ENCODE measurements at regions not wholly inside any gene's neighbourhood (a gene's known extent, or its start where the extent isn't known, plus 50 kb on each side); places are given as distances from the start of the nearest gene placed in this dataset.

DNA sequence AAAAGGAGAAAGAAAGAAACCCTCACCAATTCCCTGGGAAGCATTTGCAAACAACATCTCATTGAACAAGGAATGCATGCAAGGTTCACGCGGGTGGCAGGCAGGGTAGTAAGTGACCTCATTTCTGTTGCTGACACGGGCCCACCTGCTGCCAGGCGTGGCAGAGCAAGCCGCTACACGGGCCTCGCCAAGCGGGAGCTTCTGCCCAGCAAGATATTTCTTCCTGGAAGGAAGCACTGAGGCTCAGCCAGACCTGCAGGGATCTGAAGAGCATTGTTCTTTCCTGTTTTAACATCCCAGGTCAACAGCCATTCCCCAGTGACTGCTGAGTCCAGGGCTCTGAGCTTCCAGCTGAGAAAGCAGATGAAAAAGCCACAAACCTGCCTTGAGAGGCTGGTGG is 91.9 kb upstream of the IGSF21 start:
- no peak for FAIRE-seq
- DNase-seq (ENCODE audit: insufficient read length, low spot score): no peak
- no peak for TF ChIP-seq CTCF (IDR thresholded peaks at IDR 0.05; ENCODE audit: insufficient read depth, missing control alignments)

DNA sequence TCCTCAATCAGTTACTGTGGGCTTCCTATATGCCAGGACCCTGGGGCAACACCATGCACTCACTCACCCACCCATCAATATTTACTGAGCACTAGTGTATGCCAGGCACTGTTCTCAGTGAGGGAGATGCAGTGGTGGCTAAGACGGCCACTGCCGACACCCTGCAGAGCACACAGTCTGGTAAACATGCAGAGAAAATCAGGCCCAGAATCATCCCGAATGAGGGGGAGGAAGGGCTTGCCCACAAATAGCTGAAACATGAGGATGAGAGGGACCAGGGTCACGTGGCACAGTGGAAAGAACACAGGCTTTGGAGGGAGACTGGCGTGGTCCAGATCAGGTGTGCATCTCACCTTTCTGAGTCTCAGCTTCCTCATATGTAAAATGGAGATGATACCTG is 89.2 kb upstream of the IGSF21 start:
- no peak for FAIRE-seq
- TF ChIP-seq CTCF (IDR thresholded peaks at IDR 0.05; ENCODE audit: insufficient read depth, missing control alignments): no peak
- no peak for DNase-seq (ENCODE audit: insufficient read length, low spot score)

- TF ChIP-seq CTCF (IDR thresholded peaks at IDR 0.05; ENCODE audit: insufficient read depth, missing control alignments): no peak
- DNase-seq (ENCODE audit: insufficient read length, low spot score) (no peak), FAIRE-seq (no peak)
Observed at GRCh38 chr1:18020021-18020817, 87.4 kb upstream of the IGSF21 start.

DNA sequence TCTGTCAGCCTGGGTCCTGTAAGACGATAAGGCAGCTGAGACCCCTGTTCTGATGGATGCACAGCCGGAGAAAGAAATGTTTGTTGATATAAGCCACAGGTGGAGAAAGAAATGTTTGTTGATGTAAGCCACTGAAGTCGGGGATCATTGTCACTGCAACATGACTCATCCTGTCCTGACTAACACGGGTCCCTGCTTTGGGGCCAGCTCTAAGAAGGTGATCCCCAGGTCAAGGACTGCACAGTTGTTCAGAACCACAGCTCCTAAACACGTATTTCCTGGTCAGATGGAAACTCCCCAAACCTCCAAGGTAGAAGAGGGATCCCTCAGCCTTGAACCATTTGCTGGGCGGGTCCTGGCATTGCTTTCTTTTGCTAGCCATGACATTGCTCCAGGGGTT is 86.4 kb upstream of the IGSF21 start:
- no peak for FAIRE-seq

DNA sequence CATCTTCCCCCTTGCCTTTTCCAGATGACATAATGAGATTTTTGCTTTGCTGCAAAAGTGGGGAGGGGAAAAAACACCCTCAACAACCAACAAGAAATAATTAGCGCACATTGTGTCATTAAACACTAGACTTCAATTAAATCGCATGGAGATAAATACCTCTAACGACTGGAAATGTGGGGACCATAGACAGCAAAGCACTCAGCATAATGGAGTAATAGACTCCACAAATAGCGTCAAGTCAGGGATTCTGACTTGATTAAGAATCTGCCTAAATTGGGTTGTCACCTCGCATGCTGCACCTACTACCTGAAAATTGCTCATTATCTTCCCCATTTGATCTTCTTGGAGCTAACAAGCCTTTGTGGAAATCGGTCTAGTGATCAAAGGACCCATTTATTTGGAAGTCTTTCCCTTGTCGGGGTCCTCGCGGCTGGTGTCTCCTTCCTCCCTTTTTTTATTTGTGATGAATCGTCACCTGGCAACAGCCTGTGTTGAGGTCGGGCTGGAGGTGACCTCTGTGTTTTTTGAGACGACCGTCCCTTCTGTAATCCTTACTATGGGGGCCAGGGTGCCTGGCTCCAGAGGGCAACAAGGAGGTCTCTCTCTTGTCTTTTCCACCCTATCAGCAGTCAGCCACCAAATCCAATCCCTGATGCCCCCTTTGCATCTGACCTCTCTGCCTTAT is 75.3 kb upstream of the IGSF21 start:
- FAIRE-seq: no peak
- no peak for TF ChIP-seq CTCF (IDR thresholded peaks at IDR 0.05; ENCODE audit: insufficient read depth, missing control alignments)
- DNase-seq (ENCODE audit: insufficient read length, low spot score): no peak

More for the DNA sequence above, 86.4 kb upstream of the IGSF21 start:
- TF ChIP-seq CTCF (IDR thresholded peaks at IDR 0.05; ENCODE audit: insufficient read depth, missing control alignments): no peak
- DNase-seq (ENCODE audit: insufficient read length, low spot score): no peak

- no peak for DNase-seq (ENCODE audit: insufficient read length, low spot score)
- no peak for FAIRE-seq
Observed at GRCh38 chr1:18035145-18035544, 72.5 kb upstream of the IGSF21 start.

More at GRCh38 chr1:18035145-18035544, 72.5 kb upstream of the IGSF21 start:
- TF ChIP-seq CTCF (IDR thresholded peaks at IDR 0.05; ENCODE audit: insufficient read depth, missing control alignments): no peak

Measured in D721Med (cell line).